MV-4-11 (cell line): ENCODE measurements at regions not wholly inside any gene's neighbourhood (a gene's known extent, or its start where the extent isn't known, plus 50 kb on each side); places are given as distances from the start of the nearest gene placed in this dataset.

ENCODE experiments used
- DNase-seq: peaks from one replicate; lab custom pipeline; 2025; lab: John Stamatoyannopoulos, UW

DNA sequence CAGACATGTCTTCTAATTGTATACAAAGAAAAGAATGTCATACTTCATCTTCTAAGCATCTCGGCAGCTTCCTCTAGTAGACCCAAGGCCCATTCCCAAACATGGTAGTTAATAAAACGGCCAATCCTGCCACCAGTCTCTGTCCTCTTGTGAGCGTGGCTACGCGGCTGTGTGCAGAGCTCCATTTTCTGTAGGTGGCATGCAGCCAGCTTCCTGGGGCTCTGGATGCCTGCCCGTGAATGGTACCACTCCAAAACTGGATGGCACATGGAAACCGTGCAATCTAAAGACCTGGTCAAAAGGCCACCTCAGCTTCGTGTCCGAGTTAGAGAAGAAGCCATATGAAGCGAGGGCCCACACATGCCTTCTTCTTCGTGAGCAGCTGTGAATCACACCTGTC is 110.7 kb downstream of the SIPA1L2 start:
- no peak for DNase-seq

DNA sequence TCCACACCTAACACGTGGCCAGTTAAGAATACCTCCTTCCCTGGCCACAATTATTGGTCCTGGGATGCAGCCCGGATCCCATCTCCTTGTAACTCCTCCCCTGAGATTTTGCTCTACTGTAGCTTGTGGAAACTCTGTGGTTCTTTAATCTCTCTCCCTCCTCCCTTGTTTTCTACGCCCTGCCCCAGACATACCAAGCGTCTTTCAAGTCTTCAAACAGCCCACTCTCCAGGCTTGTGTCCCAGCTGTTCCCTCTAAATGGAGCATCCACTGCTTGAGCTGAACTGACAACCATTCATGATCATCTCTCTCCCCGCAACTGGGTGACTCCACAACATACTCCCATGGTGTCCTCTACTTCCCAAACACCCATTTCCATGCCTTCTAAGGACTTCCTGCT is 111.6 kb downstream of the SIPA1L2 start:
- no peak for DNase-seq

DNA sequence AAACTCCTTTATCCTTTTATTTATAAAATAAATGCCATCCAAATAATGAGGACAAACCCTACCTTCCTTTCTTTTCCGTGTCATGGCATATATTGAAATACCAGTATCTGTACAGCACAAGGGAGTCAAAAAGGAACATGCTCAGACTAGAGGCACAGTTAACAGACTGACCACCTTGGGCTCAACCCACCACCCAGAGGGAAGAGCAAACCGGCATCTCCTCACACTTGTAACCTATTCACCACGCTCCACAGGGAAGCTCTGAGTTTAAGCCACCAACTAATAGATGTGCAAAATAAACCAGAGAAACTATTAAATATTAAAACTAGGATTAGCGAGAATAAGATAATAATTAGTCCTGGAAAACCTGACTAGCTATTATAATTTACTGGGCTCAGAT is 112.7 kb downstream of the SIPA1L2 start:
- DNase-seq, result no peak

DNA sequence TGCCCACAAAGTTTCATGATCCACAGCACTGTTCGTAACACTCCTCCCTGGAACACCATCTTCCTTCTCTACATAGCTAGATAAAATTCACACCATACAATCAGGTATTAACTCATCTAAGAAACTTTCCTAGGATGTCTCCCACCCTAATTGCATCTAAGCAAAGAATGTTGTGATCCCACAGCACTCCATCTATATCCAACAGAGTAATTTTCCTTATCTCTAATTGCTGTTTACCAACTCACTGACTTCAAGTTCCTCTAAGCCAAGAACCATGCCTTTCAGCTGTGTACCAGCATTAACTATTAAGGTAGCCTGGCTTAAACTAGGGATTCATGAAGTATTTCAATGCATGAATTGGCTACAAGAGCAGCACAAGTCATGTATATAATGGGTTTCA is 114.2 kb downstream of the SIPA1L2 start:
- no peak for DNase-seq

DNA sequence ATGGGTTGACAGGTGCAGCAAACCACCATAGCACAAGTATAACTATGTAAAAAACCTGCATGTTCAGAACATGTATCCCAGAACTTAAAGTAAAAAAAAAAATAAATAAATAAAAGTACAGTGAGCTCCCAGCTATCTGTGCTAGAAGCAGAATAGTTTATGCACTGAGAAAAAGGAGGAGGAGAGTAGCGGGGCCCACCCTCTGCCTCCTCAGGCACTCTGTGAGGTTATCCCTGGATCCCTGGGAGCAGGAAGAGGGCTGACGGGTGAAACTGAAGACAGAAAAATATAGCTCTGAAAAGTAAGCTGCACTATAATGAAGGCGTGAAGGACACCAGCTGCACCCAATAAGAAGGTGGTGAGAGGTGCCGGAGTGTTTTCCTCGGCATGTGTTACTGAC is 117.2 kb downstream of the SIPA1L2 start:
- DNase-seq, result no peak

DNA sequence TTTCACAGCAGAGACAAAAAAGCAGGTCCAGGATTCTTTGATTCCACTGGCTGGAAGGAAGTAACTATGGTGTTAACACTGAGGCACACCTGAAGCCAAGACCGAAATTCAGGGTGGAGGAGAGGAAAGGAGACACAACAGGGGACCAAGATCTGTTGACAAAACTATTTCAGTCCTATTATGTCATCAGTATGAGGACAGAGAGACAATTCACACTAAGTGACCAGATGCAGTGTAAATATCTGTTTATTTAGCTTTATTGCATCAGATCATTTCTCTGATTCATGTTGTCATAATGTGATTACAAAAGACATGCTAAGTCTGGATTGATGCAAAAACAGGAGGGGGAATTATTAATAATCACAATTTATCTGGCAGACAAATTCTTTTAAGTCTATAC is 118.8 kb downstream of the SIPA1L2 start:
- no peak for DNase-seq

DNA sequence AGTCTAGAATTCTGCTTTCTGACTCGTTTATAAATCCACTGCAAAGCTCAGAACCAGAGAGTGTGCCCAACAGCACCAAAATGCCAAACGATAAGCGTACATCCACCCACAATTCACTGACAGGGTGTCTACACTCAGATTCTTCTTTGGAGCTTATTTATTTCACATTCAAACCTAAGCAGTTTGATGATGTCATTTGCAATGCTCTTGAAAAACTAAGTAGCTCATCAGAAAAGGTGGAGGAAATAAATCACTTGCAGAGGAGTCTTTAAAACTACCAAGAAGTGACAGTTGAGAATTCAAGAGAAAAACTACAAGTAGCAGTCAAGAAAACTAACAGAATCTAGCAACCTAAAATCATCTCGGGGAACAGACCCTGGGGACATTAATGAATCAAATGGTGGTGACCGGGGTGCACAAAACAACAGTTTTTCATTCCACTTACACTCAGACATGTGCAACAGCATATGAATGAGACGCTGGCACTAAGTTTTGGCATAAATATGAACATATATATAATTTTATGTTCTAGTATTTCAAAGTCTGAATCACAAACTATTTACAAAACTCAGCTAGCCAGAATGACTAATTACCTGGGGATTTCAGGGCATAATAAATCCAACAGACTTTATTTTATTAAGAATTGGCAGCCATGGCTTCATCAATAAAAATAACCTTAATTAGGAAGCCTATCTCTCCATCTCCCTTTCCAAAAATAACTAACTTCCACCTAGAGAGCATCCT is 119.4 kb downstream of the SIPA1L2 start:
- DNase-seq, result no peak

DNA sequence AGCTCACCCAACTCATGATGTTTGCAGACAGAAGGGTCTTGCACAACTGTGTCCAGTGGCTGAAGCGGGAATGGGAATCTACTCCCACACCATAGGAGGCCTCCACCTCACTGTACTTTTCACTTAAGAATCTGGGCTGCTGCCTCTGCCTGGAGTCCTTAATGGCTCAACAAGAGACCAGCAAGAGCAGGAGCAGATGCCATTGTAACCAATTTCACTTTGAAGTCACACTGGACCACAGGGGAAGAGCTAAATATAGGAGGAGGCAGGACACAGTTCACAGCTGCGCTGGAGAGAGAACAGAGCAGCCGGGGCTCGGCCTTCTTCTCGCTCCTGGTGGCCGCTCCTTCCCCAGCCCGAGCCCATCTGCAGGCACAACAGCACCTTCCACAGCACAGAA is 120.4 kb downstream of the SIPA1L2 start:
- no peak for DNase-seq

DNA sequence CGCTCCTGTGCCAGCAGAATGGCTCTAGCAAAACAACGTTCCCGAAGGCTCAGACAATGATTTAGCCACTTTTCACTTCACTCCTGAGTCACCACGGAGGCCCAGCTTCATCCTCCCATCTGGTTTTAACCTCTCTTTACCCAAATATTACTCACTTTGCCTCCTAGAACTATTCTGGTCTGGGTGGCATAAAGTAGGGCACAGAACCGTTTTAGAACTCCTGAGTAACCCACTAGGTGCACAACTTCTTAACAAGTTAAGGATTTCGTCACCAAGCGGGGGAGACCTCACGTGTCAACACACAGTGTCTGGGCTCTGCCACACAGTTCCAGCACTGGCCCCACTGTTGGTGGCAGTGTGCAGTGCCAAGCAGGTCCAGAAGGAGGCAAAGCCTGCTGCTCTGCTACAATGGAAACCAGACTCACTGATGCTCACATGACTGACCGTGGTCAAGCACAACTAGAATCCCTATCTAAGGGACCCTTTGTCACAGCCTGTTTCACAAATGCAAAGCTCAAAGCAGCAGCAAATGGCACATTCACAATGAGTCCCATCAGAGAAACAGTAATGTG is 121.7 kb downstream of the SIPA1L2 start:
- peak; percentile 11 for DNase-seq

DNA sequence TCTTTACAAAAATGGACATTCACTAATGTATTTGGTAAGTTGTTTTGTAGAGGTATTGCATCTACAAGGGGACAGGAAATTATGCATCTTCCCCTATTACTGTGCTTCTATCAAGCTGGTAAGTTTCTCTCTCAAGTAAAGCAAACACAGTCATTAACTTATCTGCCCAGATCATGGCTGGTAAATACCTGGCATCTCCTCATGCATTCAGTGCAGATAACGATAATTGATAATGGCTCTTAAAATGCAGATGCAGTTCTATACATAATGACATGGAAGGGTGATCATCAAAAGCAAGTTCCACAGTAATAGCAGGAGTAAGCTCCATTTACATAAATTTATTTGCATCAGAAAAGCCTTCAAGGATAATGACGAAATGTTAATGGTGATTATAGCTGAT is 122.4 kb downstream of the SIPA1L2 start:
- DNase-seq, result no peak

DNA sequence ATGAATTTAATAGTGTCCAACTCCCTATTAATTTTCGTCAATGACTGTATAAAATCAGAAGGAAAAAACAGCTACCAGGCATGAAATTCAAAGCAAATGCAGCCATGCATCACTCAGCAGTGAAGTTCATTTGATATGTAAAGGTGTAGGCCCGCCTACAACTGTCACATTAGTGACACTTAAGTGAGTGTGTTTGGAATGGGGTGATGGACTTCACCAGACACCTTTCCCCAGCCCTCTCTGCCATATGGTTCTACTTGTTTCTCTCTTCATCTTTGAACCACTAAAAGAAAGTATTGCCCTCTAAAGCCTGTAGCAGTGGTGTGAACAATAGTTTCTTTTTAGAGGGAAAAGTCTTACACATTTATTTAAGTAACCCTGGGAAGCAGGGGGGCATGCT is 124.0 kb downstream of the SIPA1L2 start:
- no peak for DNase-seq

DNA sequence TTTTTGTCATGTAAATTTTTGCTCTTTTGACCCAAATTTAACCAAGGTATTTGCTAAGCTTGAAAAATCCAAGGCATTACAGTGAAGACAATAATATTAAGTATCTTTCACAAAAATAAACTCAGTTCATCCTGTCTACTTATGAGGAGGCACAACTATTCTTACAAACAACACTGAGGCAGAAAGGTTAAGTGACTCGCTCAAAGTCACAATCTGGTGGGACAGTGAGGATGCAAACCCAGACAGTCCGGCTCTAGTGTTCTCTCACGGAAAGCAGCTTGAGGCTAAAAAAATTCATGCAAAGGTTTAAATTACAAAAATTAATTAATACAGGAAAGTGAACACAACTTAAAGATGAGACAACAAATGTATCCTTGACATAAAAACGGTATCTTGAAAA is 125.3 kb downstream of the SIPA1L2 start:
- DNase-seq, result no peak

DNA sequence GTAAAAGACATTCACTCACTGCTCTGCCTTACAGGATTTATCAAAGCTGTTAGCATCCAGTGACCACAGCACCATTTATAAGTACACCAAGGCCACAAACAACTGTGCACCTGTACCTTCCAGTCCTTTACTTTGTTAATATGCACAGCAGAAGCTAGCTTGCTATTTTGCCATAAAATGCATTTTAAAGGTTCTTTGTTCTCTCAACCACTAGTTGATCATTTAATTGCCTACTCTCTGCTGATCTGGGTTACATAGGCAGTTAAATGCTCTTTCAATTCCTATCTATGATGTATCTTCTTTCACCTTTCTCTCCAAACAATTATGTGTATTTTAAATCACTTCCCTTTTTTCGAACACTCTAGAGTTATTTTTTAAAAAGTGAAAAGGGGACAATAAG is 126.4 kb downstream of the SIPA1L2 start:
- DNase-seq, result no peak

DNA sequence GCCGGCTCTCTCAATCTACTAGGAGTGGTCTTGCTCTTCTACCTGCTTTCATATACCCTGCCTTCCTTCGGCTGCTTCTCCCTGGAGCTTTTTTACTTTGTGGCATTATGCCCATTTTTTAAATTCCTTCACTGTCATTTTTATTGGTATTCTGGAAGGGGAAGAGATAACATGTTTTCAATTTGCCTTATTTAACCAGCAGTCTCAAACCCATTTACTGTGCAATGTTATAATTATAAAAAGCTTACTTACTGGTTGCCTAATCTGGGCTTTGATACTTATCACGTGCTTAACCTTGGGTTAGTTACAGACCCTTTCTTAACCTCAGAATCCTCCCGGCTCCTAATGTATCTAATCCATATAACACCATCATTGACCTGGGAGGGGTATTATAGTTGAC is 128.1 kb downstream of the SIPA1L2 start:
- no peak for DNase-seq

DNA sequence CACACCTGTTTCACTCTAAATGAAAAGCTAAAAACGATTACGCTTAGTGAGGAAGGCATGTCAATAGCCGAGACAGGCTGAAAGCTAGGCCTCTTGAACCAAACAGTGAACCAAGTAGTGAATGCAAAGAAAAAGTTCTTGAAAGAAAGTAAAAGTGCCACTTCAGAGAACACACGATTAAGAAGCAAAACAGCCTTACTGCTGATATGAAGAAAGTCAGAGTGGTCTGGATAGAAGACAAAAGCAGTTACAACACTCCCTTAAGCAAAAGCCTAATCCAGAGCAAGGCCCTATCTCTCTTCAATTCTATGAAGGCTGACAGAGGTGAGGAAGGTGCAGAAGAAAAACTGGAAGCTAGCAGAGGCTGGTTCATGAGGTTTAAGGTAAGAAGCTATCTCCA is 130.7 kb downstream of the SIPA1L2 start:
- DNase-seq, result no peak

DNA sequence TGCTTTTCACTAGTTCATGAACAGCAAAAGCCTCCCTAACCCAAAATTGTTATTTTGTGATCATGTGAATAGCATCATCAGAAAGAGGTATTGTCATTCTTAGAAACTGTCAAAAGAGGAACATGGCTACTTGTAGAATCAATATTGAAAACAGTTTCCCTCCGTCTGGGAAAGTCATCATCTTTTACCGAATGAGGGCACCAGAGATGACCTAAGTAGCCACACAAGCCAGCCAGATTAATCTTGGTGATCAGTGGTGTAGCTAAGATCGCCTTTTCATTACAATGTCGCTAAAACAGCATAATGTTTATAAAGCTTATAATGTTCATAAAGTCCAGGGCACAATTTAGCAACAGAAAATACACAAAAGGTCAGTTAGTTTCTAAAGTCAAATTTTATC is 136.1 kb downstream of the SIPA1L2 start:
- DNase-seq, result peak; percentile 51

DNA sequence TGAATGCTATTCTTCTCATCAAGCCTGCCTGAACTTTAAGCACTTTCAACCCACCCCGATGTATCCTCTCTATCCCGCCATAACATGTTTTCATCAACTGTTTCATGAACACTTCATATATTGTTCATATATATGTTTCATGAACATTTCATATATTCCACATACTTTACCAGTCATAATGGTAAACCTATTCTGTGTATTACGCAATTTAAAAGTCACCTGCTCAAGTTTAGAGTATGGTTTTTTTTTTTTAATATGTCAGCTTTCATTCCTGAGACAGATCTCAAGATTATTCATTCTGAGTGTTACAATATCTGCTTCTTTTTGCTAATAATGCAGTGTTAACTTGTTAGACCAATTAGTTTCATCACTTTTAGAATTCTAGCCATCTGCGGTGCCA is 140.7 kb downstream of the SIPA1L2 start:
- DNase-seq, result no peak

DNA sequence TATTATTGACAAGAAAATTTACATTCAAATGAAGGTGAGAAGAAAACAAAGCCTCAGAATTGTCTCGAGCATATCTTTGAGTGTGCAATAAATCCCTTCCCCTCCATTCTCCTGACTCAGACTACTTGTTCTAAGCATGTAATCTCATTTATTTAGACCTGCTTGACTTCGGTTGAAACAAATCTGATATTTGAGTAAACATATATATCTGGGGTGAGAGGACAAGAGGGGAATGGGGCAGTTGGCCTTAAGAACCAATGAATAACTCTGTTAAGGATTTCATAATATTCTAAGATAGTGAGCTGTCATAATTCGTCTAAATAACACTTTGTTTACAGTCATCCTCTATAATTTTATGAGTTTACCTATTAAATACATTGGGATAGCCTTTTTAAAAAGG is 142.7 kb downstream of the SIPA1L2 start:
- no peak for DNase-seq

DNA sequence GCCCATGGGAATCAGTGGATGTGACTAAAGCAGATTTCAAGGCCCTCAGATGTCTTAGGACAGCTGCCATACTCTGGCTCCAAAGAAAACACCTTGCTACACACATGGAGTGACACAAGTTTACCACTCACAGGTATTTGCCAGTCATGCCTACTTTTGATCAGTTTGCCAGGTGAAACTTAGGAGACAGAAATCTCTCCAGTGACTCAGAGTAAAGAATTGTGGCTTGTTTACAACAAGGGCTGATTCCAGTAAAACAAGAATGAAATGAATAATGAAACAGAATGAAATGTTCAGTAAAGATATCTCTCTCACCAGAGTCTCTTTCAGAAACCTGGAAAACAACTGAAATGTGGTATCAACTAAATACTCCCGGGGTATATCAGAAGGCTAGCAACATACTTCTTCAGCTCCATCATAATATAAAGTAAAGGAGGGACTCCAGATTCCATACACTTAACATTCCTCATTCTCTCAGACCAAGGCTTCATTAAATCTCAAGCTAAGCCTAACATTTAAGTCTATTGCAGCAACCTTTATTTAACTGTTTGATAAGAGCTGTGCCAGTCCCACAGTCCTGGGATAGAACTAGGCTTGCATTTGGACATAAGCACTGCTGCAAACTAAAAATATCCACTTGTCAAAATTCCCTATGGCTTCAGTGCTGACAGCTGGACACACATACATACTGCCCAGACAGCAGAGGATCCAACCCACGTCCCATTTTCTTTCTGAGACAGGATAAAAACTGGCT is 143.3 kb downstream of the SIPA1L2 start:
- DNase-seq, result no peak

DNA sequence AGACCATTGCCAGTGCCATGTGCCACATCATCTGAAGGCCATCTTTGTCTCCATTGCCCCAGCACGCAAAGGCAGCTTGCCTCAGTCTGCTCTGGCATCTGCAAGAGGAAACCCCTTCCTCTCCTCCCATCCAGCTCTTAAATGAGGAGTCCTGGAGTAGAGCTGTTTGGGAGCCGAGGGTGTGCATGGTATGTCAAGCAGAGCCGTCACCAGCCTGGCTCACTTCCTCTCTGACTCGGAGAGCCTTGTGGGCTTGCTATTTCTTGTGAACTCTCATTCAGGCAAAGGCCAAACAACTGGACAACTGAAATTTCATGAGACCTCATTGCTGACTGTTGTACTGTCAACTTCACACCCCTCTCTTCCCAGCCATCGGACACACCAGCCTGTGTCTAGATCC is 143.9 kb downstream of the SIPA1L2 start:
- DNase-seq, result peak; percentile 14

DNA sequence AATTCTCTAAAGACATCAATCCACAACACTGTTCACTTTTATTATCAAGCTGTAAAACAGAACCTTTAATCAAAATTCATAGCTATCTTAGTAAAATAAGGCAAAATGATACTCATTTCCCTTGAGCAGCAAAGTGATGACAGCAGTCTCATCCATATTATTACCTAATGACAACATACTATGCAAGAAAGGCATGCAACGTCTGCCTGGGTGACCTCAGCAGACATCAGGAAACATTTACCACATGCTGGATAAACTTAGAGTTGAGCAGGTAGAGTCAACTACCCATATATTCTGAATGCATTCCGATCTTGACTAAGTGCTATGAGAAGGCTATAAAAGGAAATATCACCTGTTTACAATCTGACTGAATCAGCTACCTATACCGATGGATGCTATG is 145.1 kb downstream of the SIPA1L2 start:
- DNase-seq, result no peak

DNA sequence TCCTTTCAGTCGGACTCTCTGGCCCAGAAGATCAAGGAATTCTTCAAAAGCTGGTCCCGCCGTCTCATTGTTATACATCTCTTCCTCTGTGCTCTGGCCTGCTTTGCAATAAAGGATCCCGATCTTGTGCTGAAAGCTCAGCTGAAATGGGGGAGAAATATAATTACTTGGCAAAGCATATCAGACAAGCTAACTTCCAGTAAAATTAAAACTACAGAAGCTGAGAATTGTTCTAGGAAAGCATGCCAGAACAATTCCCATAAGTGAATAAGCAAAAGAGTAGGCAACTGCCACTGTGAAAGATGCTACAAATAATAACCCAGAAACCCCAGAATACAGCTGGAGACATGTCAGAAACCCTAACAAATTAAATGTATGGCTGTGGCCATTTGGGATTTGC is 146.1 kb downstream of the SIPA1L2 start:
- DNase-seq, result no peak

DNA sequence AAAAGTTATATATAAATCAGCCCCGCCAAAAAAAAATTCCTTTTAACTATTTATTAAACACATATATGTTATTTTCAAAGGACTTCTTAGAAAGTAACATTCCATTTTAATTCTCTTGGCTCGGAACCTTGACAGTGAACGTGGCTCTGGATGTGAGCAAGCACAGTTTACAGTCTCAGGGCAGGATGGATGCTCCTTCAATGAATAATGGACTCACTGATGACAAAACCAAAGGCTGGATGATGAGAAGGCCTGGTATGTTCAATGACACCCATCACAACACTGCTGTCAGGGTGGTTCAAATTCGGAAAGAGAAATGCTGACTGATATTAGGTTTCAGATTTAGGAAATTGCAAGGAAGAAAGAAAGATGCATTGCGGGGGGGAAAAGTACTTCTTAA is 148.8 kb downstream of the SIPA1L2 start:
- DNase-seq, result no peak

DNA sequence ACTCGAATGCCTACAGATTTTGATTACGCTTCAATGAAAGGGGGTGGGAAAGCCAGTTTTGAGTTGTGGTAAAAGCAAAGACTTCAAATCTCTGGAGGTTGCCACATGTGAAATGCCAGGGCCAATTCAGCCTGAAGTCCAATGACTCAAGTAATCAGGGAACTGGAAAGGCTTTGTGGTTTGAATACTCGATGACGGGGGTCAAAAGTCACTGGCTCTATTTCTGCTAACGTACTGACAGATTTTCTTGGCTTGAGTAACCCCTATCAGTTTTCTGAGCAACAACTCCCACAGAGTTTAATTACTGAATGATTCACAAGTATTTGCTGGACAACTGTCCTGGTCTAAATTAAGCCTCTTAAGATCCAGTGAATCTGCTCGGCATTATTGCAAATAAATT is 152.2 kb downstream of the SIPA1L2 start:
- peak; percentile 88 for DNase-seq
